HG03103 (cell line): ENCODE measurements at regions not wholly inside any gene's neighbourhood (a gene's known extent, or its start where the extent isn't known, plus 50 kb on each side); places are given as distances from the start of the nearest gene placed in this dataset.

Experiments used
- ATAC-seq: cut with Tn5 transposase; IDR thresholded peaks from one replicate; pipeline ENCODE4 v1.9.1; 2021; ENCODE audit warnings: low read depth; ENCODE audit not compliant: unreplicated experiment

- ATAC-seq = no peak
Observed at GRCh38 chr7:84684836-84685480, 490.4 kb upstream of the SEMA3A start.

GRCh38 chr7:84682543-84682942 lies 488.0 kb upstream of the SEMA3A start:
- ATAC-seq = no peak

- no peak for ATAC-seq
Observed at GRCh38 chr7:84678841-84679240, 484.3 kb upstream of the SEMA3A start.

- no peak for ATAC-seq
Observed at GRCh38 chr7:84677117-84677732, 482.6 kb upstream of the SEMA3A start.

GRCh38 chr7:84675633-84676034 lies 481.0 kb upstream of the SEMA3A start:
- ATAC-seq = no peak

- ATAC-seq = no peak
Observed at GRCh38 chr7:84674236-84674913, 479.8 kb upstream of the SEMA3A start.

- ATAC-seq = no peak
Observed at GRCh38 chr7:84669177-84669732, 474.7 kb upstream of the SEMA3A start.

GRCh38 chr7:84668116-84668515 lies 473.5 kb upstream of the SEMA3A start:
- no peak for ATAC-seq

- ATAC-seq = no peak
Observed at GRCh38 chr7:84666651-84667050, 472.1 kb upstream of the SEMA3A start.

- no peak for ATAC-seq
Observed at GRCh38 chr7:84665339-84665738, 470.8 kb upstream of the SEMA3A start.

- ATAC-seq = no peak
Observed at GRCh38 chr7:84664626-84665025, 470.0 kb upstream of the SEMA3A start.

- ATAC-seq = no peak
Observed at GRCh38 chr7:84663224-84663623, 468.6 kb upstream of the SEMA3A start.

- ATAC-seq = no peak
Observed at GRCh38 chr7:84658286-84658685, 463.7 kb upstream of the SEMA3A start.

- ATAC-seq = no peak
Observed at GRCh38 chr7:84654273-84654672, 459.7 kb upstream of the SEMA3A start.

- ATAC-seq = no peak
Observed at GRCh38 chr7:84651876-84652275, 457.3 kb upstream of the SEMA3A start.

- no peak for ATAC-seq
Observed at GRCh38 chr7:84647797-84648757, 453.5 kb upstream of the SEMA3A start.

- ATAC-seq = no peak
Observed at GRCh38 chr7:84642611-84643010, 448.0 kb upstream of the SEMA3A start.

GRCh38 chr7:84640637-84641036 lies 446.0 kb upstream of the SEMA3A start:
- ATAC-seq = no peak

GRCh38 chr7:84638339-84638697 lies 443.7 kb upstream of the SEMA3A start:
- no peak for ATAC-seq

GRCh38 chr7:84637568-84638338 lies 443.2 kb upstream of the SEMA3A start:
- ATAC-seq = no peak
